GM18907 (cell line): ENCODE measurements at regions not wholly inside any gene's neighbourhood (a gene's known extent, or its start where the extent isn't known, plus 50 kb on each side); places are given as distances from the start of the nearest gene placed in this dataset.

Source experiments
- ATAC-seq: cut with Tn5 transposase; IDR thresholded peaks from one replicate; pipeline ENCODE4 v1.9.1; 2021; ENCODE audit warnings: mild to moderate bottlenecking, moderate library complexity; ENCODE audit not compliant: unreplicated experiment

DNA sequence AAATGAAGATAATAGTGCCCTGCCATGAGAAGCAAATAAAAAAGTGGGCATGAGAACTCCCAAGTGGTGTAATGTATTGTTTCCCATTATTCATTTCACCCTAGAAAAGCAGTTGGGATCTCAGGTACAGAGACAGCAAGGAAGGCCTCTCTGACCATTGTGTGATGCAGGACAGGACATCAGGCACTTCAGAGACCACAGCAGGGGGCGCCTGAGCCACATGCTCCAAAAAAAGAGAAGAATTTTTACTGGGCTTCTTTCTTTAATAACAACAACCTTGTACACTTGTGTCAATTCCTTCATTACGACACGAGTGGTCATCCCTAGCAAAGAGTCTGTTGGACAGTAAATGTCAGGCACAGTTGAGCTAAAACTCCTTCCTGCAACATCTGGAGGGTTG is 533.3 kb downstream of the OMA1 start:
- no peak for ATAC-seq

DNA sequence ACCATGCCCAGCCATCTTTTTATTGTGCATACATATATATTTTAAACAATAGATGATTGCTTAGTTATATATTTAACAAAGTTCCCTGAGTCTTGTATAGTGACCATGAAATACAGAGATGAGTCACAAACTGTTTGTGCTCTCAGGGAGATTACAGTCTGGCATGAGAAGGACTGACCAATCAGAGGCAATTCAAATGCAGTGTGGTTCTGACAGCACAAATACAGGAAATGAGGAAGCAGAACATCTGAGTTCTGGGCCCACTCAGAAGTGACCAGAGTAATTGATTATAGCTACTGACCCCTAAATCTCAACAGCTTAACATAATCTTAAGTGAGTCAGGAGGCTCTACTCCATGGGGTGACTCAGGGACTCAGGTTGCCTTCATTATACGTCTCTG is 534.5 kb downstream of the OMA1 start:
- ATAC-seq: no peak

DNA sequence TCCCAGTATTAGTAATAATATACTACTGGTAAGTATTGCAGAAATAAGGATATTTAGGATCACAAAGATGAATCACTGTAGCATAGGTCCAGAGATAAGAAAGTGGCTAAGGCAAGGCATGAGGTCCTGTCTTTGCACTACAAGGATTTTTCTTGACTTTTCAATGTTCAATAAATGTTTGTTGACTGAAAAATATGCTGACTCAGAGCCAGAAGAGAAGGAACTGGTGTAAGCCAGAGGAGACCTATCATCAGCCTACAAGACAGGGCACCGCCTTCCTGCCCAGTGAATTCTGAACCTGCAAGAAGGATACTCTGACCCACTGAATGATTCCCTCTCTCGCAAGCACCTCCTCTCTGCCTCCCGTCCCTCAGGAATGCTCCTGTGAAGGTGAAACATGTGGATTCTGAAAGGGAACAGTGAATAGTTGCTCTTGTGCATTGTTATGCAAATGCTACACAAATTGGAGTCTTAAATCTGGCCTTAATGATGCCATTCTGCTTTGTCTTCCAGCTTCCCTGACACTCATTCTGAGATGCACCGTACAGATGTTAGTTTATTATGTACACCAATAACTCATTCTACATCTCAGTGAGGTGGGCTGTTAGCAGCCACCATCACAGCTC is 540.0 kb downstream of the OMA1 start:
- no peak for ATAC-seq

DNA sequence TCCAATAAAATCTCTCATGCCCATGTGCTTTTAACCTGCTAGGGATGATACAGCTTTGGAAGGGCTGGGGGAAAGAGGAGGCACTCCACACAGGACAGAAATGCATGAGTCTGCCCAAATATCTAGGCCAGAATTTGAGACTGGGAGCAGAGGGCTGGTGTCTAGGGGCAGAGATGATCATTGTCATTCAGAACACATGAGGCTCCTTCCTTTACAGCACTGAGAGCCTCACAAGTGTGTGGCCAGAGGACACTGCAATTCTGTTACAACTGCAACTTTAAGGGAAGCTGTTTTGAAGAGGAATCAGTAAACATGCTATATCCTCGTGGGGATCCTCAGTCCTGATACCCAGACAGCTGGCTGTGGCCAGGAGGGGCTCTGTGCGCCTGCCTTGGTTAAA is 541.3 kb downstream of the OMA1 start:
- no peak for ATAC-seq

DNA sequence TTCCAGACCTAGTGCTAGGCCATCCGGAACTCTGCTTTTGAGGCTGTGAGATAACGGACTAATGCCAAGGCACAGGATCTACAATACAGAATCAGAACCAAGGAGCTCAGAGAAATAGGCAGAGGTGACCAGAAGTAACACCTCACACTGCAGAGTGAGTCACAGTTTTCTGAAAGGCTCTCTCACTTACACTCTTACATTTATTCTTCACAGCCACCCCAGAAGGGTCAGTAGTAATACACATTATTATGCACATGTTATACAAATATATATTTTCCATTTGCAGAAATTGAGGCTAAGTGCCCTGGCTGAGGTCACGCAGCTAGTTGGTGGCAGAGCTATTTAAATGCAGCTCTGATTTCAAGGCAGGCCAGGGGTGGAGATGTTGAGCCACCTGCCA is 542.5 kb downstream of the OMA1 start:
- ATAC-seq: no peak

DNA sequence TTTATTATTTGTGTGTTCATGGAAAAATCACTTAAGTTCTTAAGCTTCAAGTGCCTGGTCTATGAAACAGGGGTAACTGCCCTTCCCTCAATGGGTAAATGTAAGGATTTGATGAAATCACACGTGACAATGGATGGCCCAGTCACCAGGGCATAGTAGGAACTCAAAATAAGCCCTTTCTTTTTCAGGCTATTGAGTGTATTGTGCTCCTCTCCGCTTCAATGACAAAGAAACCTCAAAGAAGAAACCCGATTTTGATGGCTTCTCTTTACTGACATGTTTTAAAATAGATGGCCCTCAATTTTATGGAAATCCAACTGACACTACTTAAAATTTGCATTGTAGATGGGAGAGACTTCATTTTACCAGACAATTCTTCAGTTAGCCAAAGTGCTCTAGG is 543.5 kb downstream of the OMA1 start:
- ATAC-seq: no peak

DNA sequence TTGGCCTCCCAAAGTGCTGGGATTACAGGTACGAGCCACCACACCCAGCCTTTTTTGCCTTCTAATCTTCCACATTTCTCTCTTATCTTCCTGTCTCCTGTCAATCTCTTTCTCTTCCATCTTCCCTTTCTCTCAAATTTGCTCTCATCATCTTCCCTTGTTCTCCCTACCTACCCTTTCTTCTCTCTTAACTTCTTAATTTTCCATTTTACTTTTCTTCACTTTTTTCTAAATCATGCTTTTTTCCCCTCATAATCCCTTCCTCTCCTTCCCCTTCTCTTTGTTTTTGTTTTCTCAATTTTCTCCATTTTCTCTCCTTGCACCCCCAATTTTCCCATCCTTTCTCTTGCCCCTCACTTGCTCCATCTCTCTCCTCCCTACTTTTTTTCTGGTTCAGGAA is 545.7 kb downstream of the OMA1 start:
- ATAC-seq: no peak

DNA sequence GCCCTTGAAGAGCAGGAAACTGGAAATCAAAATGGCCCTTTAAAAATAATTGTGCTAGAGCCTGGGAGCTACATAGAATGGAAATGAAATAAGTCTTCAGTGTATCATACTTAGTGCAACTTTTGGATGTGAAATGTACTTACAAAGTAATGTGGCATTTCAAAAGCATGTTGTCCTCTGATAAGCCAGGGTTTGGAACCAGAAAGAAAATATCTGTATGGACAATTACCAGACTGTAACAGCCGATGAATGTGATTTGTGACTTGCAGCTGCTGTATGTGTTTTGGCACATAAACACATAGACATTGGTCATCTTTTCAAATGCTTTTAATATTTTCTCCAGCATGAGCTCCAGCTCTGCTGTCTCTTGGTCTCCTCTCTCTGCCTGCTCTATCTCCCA is 546.4 kb downstream of the OMA1 start:
- ATAC-seq: no peak

DNA sequence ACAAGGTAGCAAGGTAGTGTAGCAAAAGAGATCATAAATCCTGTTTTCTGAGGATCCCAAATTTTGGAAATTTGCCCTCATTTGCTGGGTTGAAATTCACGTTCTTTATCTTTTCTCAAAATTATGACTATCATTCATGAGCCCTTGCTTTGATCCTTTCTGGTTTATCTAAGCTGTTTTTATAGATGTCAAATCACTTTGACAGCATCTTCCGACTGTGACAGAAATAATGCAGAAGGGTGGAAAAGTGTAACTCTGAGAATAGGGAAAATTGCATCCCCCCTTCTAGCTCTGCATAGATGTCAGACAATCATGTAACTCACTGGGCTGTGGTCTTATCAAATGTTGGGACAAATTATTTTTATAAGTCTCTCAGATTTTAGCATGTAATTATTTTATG is 550.1 kb downstream of the OMA1 start:
- ATAC-seq: no peak

DNA sequence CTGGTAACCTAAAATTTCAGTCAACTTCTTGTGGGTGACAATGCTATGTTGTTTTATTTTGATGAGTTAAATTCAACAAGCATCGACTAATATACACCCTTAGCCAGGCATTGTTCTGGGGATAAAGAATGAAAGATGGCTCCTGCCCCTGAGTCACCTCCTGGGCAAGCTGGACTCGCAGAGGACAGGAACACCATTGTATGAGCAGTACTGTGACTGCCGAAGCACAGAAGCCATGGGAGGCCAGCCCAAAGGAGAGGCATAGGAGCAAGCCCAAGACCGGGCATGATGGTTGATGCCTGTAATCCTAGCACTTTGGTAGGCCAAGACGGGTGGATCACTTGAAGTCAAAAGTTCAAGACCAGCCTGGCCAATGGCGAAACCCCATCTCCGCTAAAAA is 555.2 kb downstream of the OMA1 start:
- ATAC-seq: no peak

DNA sequence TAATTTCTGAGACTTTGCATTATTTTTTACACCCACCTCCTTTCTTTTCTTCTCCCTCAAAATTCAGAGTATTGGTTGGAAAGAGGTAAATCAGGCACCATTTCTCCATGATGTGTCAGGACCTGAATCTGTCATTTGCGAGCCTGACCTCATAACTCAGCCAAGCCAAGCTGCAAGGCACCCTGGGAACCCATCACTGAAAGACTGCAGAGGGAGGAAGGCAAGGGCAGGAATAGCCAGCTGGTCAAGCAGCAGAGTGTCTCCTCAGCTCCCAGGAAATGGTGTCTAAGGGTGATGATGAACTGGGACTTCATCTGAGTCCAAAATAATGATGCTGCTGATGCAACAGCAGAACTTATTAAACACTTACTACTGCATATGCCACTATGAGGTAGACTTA is 556.6 kb downstream of the OMA1 start:
- no peak for ATAC-seq

DNA sequence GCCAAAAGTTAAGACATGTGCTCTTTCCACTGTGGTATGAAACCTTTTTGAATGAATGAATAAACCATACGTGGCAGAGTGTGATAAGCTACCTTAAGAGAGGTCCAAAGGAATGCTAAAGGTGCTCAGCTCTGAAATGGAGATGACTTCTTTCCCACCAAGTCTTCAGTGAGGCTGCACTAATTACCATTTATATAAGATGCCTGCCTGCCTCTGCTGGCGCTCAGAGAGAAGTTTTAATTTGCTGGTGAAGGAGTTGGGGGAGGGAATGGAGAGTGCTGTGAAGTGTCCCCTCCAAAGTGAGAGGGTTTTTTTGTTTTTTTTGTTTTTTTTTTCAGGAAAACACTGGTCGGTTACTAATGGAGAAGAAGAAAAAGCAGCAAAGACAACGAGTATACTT is 559.0 kb downstream of the OMA1 start:
- no peak for ATAC-seq

DNA sequence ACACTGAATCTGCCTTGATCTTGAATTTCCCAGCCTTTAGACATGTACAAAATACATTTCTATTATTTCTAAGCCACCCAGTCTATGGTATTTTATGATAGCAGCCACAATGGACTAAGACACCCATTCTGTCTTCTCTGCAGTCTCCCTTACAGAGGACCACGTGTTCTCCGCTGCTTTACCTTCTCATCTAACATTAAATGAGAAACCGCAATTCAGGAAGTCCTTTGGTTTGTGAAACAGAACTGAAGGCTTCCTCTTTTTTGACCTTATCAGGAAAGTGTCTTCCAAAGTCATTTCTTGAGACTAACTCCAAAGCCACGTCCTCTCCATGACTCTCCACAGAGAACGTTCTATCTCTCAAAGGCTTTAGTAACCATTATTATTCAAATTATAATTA is 560.1 kb downstream of the OMA1 start:
- peak; percentile 81 for ATAC-seq

DNA sequence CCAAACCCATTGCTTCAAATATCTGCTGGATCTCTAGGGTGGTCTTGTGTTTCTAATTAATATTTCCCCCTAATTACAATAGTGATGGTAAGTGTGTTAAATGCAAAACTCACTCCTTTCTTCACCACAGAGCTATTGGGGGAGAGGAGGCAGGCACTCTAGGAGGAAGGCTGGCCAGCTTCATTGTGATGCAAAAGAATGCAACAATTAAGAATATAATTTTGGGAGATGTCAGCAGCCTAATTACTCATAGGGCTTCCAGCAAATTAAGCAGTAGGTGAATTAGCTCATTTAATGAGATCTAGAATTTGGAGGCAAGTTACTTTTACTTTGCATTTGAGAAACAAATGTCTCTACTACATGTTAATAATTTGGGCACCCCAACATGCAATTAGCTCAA is 560.4 kb upstream of the DAB1 start:
- ATAC-seq: no peak

DNA sequence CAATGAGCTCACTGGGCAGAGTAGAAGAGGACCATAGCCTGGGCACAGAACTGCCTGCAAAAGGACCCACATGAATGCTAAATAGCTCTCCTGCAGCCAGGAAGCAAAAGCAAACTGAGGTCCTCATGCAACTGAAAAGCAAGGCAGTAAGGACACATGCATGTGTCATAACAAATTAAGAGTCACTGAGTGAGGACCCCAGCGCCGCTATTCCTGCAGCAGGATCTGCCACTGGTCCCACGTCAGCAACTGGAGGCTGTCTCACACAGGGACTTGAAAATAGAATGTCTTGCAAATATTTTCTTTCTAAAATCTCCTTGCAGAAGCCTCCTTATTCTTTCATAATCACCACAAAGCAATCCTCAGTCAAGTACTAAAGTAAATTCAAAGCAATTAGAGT is 559.6 kb upstream of the DAB1 start:
- no peak for ATAC-seq

DNA sequence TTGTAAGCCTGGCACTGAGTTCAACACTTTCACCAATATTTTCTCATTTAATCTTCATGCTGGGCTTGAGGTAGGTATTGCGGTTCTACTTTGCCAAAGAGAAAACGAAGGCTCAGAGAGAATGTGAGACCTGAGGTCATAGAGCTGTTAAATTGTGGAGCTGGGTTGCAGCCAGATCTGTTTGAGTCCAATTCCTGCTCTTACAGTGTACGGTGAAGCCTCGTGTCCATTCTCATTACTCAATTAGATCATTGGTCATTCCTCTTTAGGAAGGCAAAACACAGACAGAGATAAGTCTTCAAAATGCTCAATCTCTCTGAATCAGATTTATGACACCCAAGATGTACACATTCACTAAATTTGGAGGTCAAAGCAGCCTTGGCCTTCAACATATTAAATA is 559.0 kb upstream of the DAB1 start:
- no peak for ATAC-seq

DNA sequence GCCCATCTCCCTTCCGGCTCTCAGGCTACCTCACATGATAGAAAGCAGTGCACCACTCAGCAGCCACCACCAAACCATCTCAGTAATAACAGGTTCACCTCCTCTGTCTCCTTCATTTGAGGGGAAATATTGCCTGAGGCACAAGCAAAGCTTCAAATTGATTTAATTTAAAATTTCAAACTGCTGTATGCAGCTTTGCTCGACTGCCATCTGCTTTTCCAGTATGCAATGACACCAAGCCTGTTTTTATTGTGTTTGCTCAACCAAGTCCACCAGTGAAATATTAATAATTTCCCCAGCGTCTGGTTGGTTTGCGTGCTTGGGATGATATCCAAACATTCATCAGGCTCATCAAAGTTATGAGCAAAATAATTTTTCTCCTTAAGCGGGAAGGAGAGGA is 552.4 kb upstream of the DAB1 start:
- no peak for ATAC-seq

DNA sequence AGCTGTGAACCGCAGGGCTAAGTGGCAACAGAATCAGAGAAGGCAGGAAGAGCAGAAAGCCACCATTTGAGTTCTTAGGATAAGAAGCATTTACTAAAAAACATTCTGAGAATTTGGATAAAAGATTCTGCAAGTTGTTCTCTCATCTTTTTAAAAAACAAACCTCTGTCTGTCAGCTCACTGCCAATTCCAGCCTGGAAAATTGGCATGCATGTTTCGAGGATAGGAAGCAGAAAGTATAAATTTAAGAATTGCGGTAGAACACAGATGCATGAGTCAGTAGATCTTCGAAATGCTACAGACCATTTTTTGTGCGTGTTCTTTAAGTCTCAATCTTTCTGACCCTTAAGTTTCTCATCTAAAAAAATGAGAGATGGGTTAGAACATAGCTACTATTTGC is 544.5 kb upstream of the DAB1 start:
- no peak for ATAC-seq

DNA sequence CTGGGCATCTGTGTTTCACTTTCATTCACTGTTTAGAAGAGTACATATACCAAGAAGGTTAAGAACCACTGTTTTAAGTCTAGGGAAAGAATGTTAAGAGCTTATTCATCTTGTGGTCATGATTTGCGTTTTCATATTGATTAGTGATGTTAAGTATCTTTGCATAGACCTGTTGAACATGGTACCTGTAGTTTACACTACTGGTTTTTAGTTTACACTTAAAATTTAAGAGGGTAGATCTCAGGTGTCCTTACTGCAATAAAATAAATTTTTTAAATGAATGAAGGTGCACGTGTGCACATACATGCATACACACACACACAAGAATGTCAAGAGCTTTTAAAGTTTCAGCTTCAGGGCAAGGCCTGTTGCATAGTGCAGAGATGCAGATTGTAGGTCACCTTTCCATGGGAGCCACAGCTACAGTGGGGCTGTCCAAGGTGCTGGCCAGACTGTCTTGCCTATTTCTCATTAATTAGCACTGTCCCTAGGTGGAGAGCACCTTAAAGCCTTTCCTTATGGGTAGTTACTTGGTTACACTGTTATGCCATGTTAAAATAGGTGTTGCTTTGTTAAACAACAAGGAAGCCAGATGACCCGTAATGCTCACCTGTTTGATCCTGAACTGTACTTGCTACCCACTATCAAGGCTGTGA is 543.0 kb upstream of the DAB1 start:
- ATAC-seq: no peak

DNA sequence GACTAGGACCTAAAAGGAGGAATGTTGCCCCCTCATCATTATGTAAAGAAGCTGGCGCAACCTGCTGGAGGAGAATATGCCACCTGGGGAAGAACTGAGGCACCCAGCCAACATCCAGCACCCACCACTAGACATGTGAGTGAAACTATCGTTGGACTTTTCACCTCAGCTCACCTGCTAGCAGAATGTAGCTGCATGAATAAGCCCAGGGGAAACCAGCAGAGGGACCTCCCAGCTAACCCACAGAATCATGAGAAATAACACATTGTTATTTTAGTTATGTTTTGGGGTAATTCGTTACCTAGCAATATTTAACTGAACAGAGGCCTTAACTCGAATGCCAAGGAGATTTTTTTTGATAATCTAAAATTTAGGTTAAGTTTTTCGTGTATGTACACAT is 542.5 kb upstream of the DAB1 start:
- ATAC-seq: no peak

DNA sequence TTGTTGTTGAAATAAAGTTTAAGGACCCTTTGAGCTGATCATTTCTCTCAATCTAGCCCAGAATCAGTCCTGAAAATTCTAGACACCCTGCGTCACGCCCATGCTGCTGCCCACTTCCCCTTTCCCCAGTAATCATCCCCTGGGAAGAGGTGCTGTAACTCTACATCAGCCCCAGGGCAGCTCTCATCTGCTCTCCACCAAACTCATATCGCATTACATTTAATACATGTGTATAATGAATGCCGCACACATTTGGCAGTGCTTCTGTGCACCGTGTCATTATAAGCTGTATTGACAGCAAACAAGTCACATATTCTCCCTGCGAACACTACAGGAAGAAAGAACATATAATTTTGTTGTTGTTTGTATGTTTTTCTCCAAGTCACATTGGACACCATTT is 539.7 kb upstream of the DAB1 start:
- ATAC-seq: no peak

DNA sequence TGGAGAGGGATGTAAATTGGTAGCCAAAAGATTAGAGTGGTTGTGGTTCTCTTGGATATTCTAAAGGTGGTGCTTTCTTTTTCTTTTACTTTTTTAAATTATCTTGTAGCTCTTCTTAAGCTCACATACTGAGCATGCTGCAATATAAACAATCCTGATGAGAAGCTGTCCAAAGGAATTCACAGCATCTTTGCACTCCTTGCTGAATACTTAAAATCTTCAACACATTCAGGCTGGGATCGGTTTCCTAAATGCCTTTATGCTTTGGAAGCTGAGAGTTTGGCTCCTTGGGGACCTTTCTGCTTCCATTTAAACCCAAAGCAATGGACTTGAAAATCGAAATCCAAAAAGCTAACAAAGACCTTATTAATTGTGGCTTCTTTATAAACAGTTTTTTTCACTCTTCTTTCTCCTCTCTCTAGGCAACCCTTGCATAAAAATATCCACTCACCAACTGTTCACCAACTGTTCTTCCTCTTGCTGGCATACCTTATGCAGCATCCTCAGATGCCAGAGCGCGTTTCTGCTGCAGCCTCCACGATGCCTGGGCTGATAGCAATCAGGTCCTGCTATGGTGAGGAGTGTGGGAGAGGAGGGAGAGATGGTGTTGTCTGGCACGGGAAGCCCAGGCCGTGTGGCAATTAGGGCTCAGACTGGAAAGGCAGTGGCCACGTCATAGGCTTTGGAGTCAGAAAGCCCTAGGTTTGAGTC is 535.8 kb upstream of the DAB1 start:
- ATAC-seq: no peak

DNA sequence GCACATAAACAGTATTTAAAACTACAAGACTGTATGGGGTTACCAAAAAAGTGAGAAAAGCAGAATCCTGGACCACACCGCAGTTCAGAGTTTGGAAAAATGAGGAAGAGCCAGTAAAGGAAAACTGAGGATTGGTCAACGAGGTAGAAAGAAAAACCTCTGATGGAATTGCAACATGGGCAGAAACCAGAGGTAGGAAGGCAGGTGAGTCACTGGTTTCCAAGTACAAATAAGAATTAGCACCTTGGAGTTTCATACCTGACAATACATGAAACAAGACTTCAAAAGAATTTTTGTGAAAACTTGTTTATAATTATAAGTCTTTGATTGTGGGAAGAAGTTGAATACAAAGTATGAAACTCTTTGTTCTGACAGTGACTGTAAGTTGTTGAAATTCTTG is 533.7 kb upstream of the DAB1 start:
- no peak for ATAC-seq
